Cardiac fibroblast (primary cell): ENCODE measurements at regions not wholly inside any gene's neighbourhood (a gene's known extent, or its start where the extent isn't known, plus 50 kb on each side); places are given as distances from the start of the nearest gene placed in this dataset.
A peak's percentile ranks its signal among the peaks of the same experiment; 100 is the strongest.

Experiments
- DNase-seq, 2 donors: peaks; one replicate each; pipeline versions ENCODE4 v3.0.0 to v3.0.0-alpha.2; 2010; ENCODE audit warnings: low read depth in 2 of 2
- H3K4me3 ChIP-seq, 2 donors: replicated peaks in 1 of 2; 1 replicate in 1 of 2; 2 replicates in 1 of 2; pipeline ENCODE4 v1.5.1; 2011; ENCODE audit warnings: low read depth in 2 of 2, low read length in 2 of 2, mild to moderate bottlenecking in 2 of 2, moderate library complexity in 1 of 2
- TF ChIP-seq, protein P1 (sequence below): IDR thresholded peaks from one replicate; pipeline ENCODE4 v1.5.1; 2011; ENCODE audit warnings: low read depth, mild to moderate bottlenecking, low read length, inconsistent platforms

DNA sequence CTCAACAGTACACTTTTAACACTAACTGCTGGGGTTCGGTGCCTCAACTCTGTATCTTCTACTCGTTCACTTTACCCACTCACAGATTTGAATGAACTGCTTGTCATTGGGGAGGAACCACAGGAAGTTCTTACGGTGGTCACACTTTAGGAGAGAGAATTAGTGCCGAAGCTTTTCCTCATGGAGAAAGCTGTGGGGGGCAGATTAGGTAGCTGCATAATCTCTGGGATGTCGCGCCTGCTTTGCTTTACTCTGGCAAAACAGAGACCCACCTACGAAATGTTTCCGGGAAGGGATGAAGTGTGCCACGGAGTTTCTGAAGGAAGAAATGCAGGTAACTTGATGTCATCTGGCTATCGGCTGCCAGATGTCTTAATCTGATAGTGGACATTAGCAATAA lies 949.7 kb upstream of the TENM3 start:
- TF ChIP-seq, protein P1, sequence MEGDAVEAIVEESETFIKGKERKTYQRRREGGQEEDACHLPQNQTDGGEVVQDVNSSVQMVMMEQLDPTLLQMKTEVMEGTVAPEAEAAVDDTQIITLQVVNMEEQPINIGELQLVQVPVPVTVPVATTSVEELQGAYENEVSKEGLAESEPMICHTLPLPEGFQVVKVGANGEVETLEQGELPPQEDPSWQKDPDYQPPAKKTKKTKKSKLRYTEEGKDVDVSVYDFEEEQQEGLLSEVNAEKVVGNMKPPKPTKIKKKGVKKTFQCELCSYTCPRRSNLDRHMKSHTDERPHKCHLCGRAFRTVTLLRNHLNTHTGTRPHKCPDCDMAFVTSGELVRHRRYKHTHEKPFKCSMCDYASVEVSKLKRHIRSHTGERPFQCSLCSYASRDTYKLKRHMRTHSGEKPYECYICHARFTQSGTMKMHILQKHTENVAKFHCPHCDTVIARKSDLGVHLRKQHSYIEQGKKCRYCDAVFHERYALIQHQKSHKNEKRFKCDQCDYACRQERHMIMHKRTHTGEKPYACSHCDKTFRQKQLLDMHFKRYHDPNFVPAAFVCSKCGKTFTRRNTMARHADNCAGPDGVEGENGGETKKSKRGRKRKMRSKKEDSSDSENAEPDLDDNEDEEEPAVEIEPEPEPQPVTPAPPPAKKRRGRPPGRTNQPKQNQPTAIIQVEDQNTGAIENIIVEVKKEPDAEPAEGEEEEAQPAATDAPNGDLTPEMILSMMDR = no peak
- H3K4me3 ChIP-seq = no peak overlapping the region
- no peak for DNase-seq

DNA sequence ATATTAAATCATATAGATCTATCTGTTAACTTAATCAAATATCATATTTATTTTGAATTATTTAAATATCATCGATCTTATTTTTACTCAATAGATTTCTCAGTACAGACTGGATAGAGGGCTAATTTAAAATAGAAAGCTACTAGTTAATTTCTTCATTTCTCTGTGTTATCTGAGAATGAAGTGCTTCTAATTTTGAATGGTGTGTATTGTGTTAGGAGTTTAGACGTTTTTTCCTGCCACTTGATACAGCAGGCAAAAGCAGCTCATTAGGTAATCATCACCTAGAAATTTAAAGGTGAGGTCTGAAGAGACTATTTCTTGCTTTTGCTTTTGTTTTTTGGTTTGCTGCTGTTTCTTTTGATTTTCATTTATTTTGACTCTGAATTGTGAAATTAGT lies 948.8 kb upstream of the TENM3 start:
- TF ChIP-seq, protein P1 = no peak
- DNase-seq = no peak
- no peak overlapping the region for H3K4me3 ChIP-seq

DNA sequence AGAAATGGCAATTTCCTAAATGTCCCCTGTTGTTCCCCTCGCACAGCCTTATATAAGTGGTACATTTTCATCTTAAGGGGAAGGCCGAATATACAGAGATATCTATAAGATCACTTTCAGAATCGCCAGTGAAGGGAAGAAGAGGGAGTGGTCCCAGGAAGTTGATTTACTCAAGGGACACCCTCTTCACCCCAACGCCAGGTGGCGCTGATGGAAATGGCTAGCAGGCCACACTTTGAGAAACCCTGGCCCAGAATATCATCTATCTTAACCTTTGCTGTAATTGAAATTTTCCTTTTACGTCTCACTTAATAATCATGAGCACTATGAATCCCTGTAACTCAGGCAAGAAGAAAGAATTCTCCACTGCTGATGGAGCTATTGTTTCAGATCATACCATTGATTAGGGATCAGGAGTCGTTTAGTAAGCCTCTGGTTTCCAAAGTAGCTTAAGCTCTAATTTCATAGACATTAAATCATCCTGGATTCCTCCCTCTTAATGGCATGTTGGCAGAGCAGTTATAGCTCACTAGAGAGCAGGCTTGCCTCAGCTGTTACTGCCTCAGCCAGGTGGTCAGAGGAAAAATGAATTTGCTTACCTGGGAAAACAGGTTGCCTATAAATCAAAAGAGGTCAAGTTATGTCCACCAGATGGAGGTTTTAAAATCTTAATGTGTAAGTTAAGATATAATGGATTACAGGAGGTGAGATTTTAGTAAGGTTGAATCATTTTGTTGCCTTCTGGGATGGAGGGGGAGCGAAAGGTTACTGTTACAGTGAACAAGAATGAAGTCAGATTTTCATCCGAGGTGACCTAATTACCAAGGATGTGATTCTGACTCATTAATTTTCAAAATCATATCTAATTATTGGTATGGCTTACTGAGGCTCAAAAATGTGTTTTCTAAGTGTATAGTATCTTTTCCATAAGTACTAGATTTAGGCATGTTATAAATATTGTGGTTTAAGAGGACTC lies 941.2 kb upstream of the TENM3 start:
- DNase-seq = peak; percentile 9 to 10
- no peak overlapping the region for H3K4me3 ChIP-seq
- TF ChIP-seq, protein P1 = peak; percentile 24

DNA sequence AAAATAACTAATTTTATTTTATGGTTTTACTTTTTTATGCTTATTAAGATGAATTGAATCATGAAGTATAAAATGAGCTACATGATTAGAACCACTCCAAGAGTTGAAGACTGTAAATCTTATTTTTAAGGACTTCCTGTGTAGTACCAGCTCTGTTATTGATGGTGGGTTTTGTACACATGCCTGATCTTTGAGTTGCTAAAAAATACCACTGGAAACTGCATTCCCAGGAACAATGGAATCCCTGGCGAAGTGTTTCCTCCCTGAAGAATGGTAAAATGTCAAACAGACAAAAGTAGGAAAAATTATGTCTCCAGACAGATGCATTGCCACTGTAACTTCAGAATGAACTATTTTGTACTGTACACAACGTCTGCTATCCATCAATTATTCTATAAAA lies 935.4 kb upstream of the TENM3 start:
- TF ChIP-seq, protein P1 = no peak
- H3K4me3 ChIP-seq = no peak overlapping the region
- no peak for DNase-seq

DNA sequence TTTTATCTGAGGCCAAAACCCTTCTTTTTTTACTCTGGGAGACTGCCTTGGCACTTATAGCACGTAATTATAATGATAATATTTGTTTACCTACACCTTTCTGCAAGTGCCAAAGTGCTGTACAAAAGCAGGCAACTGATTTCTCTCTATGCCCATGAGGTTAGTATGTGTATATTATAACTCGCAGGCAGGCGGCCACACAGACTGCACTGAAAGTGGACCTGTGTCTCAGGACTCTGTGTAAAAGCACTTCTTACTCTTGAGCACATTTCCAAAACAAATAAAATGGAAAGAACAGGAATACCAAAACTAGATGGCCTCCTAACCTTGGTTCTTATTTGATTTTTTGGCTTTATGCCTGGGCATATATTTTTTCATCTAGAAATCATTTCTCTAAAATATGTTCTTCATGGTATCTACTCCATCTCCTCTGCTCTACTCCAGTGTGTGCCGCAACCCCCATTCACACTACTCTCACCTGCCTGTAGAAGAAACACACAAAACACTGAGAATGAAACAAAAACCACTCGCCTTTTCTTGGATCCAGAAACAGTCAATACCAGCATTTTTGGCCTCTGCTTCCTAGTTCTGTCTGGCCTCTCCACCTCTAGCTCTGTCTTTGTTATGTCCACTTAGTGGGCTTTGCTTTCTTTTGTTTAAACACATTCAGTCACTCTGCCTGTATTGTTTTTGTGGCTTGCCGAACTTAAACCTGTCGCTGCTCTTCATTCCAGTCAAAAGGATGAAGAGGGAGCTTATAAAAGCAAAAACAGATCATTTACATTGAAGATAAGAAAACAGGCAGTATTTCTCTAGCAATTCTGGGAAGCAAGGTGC lies 934.5 kb upstream of the TENM3 start:
- TF ChIP-seq, protein P1 = no peak
- DNase-seq = no peak
- no peak overlapping the region for H3K4me3 ChIP-seq

DNA sequence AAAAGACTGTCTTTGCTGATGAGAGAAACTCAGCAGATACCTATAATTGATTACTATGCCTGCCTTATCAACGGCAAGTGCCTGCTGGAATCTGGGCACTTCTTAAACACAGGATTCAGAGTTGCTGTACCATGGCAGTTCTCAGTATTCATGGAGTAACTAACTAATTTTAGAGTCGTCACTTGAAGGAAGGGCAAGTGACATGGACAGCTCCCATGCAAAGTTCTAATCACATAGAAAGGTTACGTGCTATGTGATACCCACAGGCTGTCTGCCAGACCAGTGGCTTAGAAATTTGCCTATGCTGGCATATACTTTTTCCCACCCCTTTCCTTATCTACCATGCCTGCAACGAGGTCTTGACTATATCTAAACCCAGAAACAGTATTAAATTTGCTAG lies 931.1 kb upstream of the TENM3 start:
- DNase-seq = no peak
- TF ChIP-seq, protein P1 = no peak
- no peak overlapping the region for H3K4me3 ChIP-seq
